Nephron progenitor cell (in vitro differentiated cells): ENCODE measurements at regions not wholly inside any gene's neighbourhood (a gene's known extent, or its start where the extent isn't known, plus 50 kb on each side); places are given as distances from the start of the nearest gene placed in this dataset.

Experiments used
- DNase-seq: peaks from one replicate; pipeline ENCODE4 v3.0.0; 2021
- H3K27ac Mint-ChIP-seq: 2 replicates; pipeline ENCODE4 v1.8.0; 2021; ENCODE audit warnings: mild to moderate bottlenecking, moderate library complexity, mixed read lengths
- H3K27me3 Mint-ChIP-seq: 2 replicates; pipeline ENCODE4 v1.8.0; 2021; ENCODE audit warnings: mild to moderate bottlenecking, low read depth, mixed read lengths; ENCODE audit not compliant: poor library complexity
- H3K36me3 Mint-ChIP-seq: 2 replicates; pipeline ENCODE4 v1.8.0; 2021; ENCODE audit warnings: low read depth, mixed read lengths
- H3K4me1 Mint-ChIP-seq: 2 replicates; pipeline ENCODE4 v1.8.0; 2021; ENCODE audit warnings: mixed read lengths
- H3K4me3 Mint-ChIP-seq: 2 replicates; pipeline ENCODE4 v1.8.0; 2021; ENCODE audit warnings: mild to moderate bottlenecking, moderate library complexity, mixed read lengths
- H3K9me3 Mint-ChIP-seq: 2 replicates; pipeline ENCODE4 v1.8.0; 2021; ENCODE audit warnings: mild to moderate bottlenecking, moderate library complexity, mixed read lengths
- TF ChIP-seq, protein P1 (sequence below): fragments of 200-600 bp; sonication (generic); IDR thresholded peaks from 2 replicates; pipeline ENCODE4 v1.5.0; 2021; ENCODE audit warnings: antibody characterized with exemption

DNA sequence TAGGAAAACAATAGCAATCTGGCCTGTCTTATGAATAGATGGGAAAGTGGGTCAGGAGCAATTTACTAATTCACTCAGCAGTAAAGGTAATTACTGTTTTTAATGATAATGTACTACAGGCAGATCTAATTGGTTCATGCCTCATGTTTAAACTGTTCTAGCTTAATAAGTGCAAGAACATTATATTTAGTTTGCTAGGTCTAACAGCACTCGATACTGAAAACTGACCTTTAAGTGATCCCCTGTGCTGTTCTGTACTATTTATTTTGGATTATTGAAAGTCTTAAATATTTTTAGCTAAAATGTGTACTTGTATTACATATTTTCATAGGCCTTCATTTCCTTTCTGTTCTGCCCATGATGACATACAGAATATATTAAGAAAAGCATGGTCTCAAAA, 998.0 kb upstream of the GJE1 start:
- H3K27ac Mint-ChIP-seq, result no peak overlapping the region
- H3K4me1 Mint-ChIP-seq, result no peaks in the 10 kb centered on the region
- no peaks in the 10 kb centered on the region for H3K9me3 Mint-ChIP-seq
- H3K4me3 Mint-ChIP-seq, result no peak overlapping the region
- no peaks in the 10 kb centered on the region for H3K36me3 Mint-ChIP-seq
- TF ChIP-seq, protein P1, sequence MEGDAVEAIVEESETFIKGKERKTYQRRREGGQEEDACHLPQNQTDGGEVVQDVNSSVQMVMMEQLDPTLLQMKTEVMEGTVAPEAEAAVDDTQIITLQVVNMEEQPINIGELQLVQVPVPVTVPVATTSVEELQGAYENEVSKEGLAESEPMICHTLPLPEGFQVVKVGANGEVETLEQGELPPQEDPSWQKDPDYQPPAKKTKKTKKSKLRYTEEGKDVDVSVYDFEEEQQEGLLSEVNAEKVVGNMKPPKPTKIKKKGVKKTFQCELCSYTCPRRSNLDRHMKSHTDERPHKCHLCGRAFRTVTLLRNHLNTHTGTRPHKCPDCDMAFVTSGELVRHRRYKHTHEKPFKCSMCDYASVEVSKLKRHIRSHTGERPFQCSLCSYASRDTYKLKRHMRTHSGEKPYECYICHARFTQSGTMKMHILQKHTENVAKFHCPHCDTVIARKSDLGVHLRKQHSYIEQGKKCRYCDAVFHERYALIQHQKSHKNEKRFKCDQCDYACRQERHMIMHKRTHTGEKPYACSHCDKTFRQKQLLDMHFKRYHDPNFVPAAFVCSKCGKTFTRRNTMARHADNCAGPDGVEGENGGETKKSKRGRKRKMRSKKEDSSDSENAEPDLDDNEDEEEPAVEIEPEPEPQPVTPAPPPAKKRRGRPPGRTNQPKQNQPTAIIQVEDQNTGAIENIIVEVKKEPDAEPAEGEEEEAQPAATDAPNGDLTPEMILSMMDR, result no peak
- DNase-seq, result no peak
- H3K27me3 Mint-ChIP-seq, result no peaks in the 10 kb centered on the region

DNA sequence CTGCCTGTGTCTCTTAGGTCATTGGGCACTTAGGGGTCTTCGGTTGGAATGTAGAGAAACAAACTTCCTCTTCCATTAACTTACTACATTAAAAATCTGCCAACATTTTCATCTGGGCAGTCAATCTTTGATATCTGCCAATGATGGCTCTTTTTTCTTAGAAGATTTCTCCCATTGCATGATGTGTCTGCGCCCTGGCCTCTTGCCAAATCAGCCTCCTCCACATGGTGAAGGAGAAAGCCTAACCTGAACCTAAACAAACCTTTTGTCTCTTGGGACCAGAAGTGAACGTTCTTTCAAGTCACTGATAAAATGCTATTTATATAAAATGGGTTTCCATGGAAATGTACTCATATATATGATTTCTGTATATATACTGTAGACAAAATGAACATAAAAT, 998.9 kb upstream of the GJE1 start:
- Mint-ChIP-seq H3K36me3 (no peaks in the 10 kb centered on the region), H3K9me3 (no peaks in the 10 kb centered on the region), H3K27me3 (no peaks in the 10 kb centered on the region), H3K4me3 (no peak overlapping the region), H3K4me1 (no peaks in the 10 kb centered on the region), H3K27ac (no peak overlapping the region)
- TF ChIP-seq, protein P1, result no peak
- DNase-seq, result no peak

DNA sequence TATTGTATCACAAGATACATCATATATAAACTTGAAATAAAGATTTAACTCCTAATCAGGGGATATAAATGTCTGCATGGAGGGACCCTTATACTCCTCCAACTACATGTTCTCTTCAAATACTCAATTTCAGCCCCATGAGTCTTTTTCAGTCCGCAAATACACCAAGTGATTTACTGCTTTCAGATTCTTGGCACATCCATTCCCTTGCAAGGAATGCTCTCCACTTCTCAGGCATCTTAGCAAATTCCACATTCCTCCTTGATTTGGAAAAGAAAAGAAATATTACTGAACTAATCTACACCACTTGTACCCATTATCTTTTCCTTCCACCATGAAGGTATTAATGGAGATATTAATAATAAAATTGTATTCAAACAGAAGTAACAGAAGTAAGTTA, 999.4 kb upstream of the GJE1 start:
- Mint-ChIP-seq H3K27ac (no peak overlapping the region), H3K4me3 (no peak overlapping the region), H3K36me3 (no peaks in the 10 kb centered on the region), H3K4me1 (no peaks in the 10 kb centered on the region), H3K27me3 (no peaks in the 10 kb centered on the region), H3K9me3 (no peaks in the 10 kb centered on the region)
- DNase-seq, result no peak
- TF ChIP-seq, protein P1, result no peak

DNA sequence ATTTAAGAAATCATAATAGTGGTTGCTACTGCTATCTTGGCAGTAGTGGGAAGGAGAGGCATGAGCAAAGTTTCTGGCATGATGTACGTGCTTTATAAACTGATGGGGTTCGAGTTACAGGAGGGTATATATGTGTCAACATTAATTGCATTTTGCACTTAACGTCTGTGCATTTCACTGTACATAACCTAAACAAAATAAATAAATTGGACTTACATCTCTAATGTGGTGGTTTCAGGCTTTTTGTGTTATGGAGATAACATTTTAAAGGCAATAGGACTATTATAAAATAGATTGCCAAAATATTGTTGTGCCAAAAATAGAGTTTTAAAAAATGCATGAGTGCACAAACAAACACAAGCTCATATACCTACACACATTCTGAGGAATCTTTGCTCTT, 1001.1 kb upstream of the GJE1 start:
- TF ChIP-seq, protein P1, result no peak
- Mint-ChIP-seq H3K4me1 (no peaks in the 10 kb centered on the region), H3K27ac (no peak overlapping the region), H3K4me3 (no peak overlapping the region), H3K9me3 (no peaks in the 10 kb centered on the region), H3K36me3 (no peaks in the 10 kb centered on the region), H3K27me3 (no peaks in the 10 kb centered on the region)
- no peak for DNase-seq

DNA sequence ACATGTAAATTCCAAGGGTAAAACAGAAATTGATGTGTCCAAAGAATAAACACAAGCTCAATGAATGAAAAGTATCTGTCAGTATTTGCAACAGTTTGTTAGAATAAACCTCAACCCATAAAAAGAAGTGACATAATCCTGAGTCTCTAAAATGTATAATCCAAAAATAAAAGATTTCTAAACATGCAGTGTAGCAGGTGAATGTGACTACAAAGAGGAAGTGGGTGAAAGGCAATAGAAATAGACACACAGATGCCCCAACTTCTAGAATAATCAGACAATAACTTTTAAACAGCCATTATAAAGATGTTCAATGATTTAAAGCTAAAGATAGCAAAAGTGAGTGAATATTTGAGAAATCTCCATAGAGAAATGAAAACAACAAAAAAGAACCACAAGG, 1009.2 kb upstream of the GJE1 start:
- H3K36me3 Mint-ChIP-seq, result no peaks in the 10 kb centered on the region
- TF ChIP-seq, protein P1, result no peak
- no peak overlapping the region for H3K27ac Mint-ChIP-seq
- H3K9me3 Mint-ChIP-seq, result no peaks in the 10 kb centered on the region
- H3K4me1 Mint-ChIP-seq, result no peaks in the 10 kb centered on the region
- no peak overlapping the region for H3K4me3 Mint-ChIP-seq
- no peak for DNase-seq
- H3K27me3 Mint-ChIP-seq, result no peaks in the 10 kb centered on the region

DNA sequence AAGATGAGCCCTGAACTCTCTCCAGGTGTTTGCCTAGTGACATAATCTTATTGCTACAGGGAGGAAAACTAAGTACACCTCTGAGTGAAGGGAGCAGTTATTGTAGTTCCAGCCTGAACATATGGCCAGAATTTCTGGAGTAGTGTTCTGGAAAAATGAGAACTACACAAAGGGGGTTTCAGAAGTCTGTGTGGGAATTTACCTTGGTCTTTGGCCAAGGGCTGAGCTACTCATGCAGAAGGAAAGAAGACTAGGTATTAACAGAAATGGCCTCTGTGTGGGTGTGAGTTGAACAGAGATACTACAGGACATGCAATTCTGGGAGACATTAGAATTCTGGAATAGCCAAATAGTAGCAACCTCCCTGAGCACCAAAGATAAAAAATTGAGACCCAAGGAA, 1009.7 kb upstream of the GJE1 start:
- no peaks in the 10 kb centered on the region for H3K36me3 Mint-ChIP-seq
- H3K4me3 Mint-ChIP-seq, result no peak overlapping the region
- H3K27me3 Mint-ChIP-seq, result no peaks in the 10 kb centered on the region
- H3K9me3 Mint-ChIP-seq, result no peaks in the 10 kb centered on the region
- no peaks in the 10 kb centered on the region for H3K4me1 Mint-ChIP-seq
- TF ChIP-seq, protein P1, result no peak
- no peak overlapping the region for H3K27ac Mint-ChIP-seq
- DNase-seq, result no peak
